Fibroblast of the aortic adventitia (primary cell): ENCODE measurements at regions not wholly inside any gene's neighbourhood (a gene's known extent, or its start where the extent isn't known, plus 50 kb on each side); places are given as distances from the start of the nearest gene placed in this dataset.
"Not testable (repeated sequence)": the region's sequence is repeated elsewhere in the genome, so short reads cannot be mapped to it uniquely, and the experiment has no call there.

Experiments
- DNase-seq: peaks from one replicate; pipeline ENCODE4 v3.0.0-alpha.2; 2010; ENCODE audit warnings: low read depth
- H3K4me3 ChIP-seq: 2 replicates; pipeline ENCODE4 v1.5.1; 2011; ENCODE audit warnings: low read depth, mild to moderate bottlenecking, control low read depth, low read length, moderate library complexity
- TF ChIP-seq, protein P1 (sequence below): IDR thresholded peaks from 2 replicates; pipeline ENCODE4 v1.5.1; 2011; ENCODE audit warnings: mild to moderate bottlenecking, low read length, control low read depth, inconsistent platforms; ENCODE audit not compliant: insufficient read depth

- TF ChIP-seq, protein P1, sequence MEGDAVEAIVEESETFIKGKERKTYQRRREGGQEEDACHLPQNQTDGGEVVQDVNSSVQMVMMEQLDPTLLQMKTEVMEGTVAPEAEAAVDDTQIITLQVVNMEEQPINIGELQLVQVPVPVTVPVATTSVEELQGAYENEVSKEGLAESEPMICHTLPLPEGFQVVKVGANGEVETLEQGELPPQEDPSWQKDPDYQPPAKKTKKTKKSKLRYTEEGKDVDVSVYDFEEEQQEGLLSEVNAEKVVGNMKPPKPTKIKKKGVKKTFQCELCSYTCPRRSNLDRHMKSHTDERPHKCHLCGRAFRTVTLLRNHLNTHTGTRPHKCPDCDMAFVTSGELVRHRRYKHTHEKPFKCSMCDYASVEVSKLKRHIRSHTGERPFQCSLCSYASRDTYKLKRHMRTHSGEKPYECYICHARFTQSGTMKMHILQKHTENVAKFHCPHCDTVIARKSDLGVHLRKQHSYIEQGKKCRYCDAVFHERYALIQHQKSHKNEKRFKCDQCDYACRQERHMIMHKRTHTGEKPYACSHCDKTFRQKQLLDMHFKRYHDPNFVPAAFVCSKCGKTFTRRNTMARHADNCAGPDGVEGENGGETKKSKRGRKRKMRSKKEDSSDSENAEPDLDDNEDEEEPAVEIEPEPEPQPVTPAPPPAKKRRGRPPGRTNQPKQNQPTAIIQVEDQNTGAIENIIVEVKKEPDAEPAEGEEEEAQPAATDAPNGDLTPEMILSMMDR = no peak
- H3K4me3 ChIP-seq = no peak overlapping the region
- DNase-seq = no peak
These were observed 74.8 kb upstream of the RPL38 start for GRCh38 chr17:74128456-74129211.

DNA sequence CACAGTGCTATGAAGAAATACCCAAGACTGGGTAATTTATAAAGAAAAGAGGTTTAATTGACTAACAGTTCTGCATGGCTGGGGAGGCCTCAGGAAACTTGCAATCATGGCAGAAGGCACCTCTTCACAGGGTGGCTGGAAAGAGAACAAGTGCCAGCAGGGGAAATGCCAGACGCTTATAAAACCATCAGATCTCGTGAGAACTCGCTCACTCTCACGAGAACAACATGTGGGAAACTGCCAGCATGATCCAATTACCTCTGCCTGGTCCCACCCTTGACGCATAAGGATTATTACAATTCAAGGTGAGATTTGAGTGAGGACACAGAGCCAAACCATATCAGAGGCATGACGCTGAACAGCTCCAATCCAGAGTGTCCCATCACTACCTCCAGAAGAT lies 73.7 kb upstream of the RPL38 start:
- H3K4me3 ChIP-seq, DNase-seq: not testable (repeated sequence)

- H3K4me3 ChIP-seq = no peak overlapping the region
- TF ChIP-seq, protein P1 = no peak
- DNase-seq = no peak
These were observed 73.2 kb upstream of the RPL38 start for GRCh38 chr17:74130276-74130675.

DNA sequence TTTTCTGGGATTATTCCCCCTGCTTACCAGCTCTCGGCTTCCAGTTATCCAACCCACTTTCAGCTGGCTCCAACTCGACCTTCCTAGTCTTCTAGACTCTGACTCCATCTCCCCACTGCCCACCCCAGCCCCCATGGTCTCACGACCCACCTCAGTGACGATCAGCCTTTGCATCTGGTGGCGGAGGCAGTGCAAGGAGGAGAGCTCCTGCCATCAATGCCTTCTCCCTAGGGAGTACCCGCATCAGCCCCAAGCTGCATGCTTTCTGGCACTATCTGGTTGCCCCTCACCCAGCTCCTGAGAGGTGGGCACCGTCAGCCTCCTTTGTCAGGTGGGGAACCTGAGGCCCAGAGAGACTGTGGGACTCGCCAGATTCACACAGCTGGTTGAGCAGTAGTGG lies 72.6 kb upstream of the RPL38 start:
- TF ChIP-seq, protein P1 = no peak
- no peak for DNase-seq
- H3K4me3 ChIP-seq = no peak overlapping the region

GRCh38 chr17:74132354-74132753 lies 71.1 kb upstream of the RPL38 start:
- TF ChIP-seq, protein P1 = no peak
- DNase-seq = no peak
- no peak overlapping the region for H3K4me3 ChIP-seq

- no peak overlapping the region for H3K4me3 ChIP-seq
- no peak for DNase-seq
- TF ChIP-seq, protein P1 = no peak
These were observed 69.7 kb upstream of the RPL38 start for GRCh38 chr17:74133740-74134139.

DNA sequence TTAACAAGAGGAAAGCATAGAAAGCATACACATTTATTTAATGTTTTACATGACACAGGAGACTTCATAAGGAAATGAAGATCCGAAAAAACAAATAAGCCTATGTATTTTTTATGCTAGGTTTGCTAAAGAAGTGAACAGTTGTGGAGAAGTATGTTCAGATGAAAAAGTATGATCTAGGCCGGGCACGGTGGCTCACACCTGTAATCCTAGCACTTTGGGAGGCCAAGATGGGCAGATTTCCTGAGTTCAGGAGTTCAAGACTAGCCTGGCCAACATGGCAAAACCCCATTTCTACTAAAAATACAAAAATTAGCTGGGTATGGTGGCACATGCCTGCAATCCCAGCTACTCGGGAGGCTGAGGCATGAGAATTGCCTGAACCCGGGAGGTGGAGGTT lies 69.2 kb upstream of the RPL38 start:
- not testable (repeated sequence) for H3K4me3 ChIP-seq, DNase-seq

DNA sequence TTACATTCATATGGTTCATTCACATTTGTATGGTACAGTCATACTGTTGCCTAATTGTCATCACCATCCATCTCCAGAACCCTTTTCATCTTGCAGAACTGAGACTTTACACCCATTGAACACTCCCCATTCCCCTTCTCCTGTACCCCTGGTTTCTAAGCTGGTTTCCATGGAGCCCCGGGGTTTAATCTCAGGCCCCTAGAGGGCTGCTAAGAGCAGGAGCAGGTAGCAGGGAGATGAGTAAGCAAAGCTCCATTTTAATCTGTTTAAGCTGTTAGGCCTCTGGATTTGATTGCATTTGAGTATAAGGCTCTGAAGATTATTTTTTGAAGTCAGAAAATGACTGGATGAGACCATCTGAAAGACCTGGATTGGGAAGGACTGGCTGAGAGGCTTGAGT lies 68.5 kb upstream of the RPL38 start:
- no peak for DNase-seq
- no peak overlapping the region for H3K4me3 ChIP-seq
- TF ChIP-seq, protein P1 = no peak
